ENCODE measurements at regions not wholly inside any gene's neighbourhood (a gene's known extent, or its start where the extent isn't known, plus 50 kb on each side); places are given as distances from the start of the nearest gene placed in this dataset.
"Not testable (repeated sequence)": the region's sequence is repeated elsewhere in the genome, so short reads cannot be mapped to it uniquely, and the experiment has no call there.

DNA sequence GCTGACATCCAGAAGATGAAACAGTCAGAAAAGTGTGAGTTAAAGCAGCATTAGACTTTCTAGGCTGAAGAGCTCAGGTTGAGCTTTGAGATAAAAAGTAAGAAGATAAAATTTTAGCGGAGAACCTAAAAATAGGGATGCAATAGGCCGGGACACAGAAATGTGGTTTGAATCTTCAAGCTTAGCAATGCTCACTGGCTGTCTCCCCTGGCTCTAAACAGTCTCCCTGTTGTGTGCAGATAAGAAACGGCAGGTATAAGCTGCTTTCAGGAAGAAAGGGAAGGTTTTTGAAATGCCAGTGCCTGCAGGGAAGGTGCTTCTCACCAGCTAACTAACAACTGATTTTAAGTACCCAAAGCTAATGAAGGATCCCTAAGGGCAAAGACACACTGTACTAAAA is 718.7 kb upstream of the SGO1 start:
- DNase-seq, result no peak

DNA sequence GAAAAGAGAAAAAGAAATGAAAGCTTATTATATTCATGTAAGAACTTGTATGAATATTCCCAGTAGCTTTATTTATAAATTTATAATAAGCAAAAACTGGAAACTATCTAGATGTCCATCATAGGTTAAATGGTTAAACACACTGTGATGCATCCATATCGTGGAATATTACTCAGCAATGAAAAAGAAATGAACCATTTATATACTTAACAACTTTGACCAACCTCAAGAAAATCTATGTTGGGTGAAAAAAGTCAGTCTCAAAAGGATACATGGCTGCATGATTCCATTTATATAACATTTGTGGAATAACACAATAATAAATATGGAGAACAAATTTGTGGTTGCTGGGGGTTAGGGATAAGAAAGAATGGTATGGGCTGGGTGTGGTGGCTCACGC is 713.0 kb upstream of the SGO1 start:
- DNase-seq, result no peak

DNA sequence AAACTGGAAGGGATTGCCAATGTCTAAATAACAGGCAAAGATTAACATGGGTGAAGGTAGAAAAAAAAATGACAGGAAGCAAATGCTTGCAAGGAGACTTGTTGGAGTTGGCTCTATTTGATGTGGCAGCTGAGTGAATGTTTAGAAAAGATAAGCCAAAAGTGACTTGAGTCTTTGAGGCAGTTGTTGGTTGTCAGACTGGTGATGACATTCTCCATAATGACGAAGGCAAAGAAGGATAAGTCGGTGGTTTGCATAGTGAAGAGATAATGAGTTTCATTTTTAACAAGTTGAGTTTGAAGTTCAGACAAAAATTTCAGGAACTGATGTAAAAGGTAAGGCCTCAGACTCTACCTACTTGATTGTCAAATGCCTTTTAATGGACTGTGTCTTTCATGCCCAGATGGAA is 704.1 kb upstream of the SGO1 start:
- no peak for DNase-seq

DNA sequence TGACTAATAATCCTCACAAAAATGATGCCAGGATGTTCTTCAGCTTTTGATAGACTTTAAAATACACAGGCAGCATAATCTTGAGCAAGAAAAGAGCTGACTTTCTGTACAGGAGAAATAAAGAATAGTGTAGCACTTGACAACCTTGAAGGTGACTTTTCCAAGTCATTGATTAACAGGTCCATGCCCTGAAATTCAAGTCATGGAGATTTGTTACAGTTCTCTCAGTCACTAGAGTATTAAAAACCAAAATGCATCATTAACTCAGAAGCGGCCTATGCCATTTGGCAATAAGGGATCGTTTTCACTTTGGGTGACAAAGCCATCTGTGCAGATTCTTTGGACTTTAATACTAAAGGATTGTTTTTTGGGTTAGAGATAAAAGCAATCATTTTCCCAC is 692.7 kb upstream of the SGO1 start:
- DNase-seq, result no peak

DNA sequence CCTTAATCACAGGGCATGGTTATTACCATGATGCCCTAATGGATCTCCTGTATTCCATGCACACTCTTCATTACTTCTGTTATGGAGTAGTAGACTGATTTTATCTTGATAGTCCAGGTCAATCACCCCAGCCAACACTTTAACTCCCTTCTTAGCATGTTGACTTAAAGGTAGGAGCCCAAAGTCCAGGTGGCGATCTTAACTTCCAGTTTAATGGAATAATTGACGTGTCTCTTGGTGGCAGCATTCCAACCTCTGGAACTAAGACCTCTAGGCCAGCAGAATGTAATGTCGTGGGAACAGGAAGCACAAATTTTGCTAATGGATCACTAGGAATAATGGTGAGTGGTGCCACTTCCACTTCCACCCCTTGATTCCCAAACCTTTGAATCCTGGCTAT is 687.2 kb upstream of the SGO1 start:
- DNase-seq, result no peak

DNA sequence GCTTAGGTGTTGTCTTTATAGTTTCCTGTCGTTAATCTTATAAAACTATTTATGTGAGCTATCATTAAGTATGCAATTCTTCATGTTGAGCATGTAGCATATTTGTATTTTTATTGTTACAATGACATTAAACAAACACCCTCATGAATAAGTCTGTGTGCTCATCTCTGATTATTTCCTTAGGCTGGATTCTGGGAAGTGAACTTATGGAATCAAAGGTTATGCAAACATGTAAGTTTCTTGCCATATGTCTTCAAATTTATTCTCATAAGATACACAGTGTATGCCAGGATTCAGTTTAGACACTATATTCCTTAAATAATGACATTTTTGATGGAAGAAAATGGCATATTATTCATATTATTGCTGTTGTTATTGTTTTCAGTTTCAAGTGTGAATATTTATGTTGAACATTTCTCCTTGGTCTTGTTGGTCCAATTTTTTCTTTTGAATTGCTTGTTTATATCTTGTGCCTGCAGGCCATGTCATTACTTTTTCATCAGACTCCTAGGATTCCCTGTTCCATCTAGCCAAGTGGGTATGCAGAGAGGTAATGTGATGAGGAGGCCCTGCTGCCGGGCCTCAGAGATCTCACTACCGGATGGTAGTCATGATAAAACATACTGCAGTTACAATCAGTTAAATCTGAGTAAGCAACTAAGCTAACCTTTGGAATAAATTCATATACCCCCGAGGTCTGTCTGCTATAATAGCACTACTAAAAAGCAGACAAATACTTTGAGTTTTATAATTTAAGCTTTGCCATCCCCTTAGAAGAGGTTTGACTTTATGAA is 684.3 kb upstream of the SGO1 start:
- no peak for DNase-seq

DNA sequence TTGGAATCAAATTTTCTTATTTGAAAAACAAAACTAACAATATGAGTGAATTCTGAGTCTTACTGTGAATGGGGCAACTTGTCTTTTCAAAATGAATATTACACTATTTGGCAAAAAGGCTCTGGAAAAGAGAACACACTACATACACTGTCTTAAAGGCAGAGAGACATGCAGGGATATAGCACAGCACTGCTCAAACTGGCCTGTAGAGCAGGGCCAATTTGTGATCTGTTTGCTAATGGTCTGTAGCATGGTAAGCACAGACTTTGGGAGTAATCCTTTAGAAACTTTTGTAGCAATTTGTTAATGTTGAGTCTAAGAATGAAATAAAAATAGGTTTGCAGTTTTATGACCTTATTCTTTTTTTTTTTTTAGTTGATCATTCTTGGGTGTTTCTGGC is 679.8 kb upstream of the SGO1 start:
- no peak for DNase-seq

DNA sequence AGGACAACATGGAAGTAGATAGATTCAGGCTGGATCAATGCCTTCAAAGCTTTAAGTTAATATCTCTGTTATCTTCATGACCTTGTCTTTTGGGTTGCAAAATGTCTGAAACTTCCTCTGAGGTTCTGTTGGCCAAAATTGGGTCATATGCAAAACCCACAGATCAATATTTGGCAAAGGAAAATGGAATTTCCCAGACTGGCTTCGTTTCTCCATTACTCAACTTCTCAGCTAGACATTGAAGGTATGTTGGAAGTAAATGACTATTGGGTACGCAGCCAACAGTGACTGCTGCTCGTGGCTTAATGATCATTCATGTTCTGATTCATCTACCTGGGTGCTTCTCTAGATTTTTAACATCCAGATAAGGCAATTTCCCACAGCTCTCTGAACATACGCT is 675.4 kb upstream of the SGO1 start:
- no peak for DNase-seq

DNA sequence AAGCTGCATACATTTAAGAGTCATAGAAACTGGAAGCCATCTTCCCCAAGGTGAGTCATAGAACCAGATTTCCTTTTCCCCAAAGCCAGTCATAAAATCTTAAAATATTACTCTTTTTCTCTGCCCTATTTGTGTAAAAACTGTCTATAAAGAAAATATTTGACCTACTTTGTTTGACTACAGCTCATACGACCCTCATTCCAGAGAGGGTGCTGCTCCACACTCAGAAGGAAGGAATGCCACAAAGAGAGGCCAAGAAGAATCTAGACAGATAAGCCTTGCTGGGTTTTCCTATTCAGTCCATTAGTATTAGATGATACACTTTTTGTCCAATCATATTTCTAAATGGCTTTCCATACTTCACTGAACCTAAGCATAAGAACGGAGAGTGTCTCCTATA is 671.6 kb upstream of the SGO1 start:
- DNase-seq, result no peak

DNA sequence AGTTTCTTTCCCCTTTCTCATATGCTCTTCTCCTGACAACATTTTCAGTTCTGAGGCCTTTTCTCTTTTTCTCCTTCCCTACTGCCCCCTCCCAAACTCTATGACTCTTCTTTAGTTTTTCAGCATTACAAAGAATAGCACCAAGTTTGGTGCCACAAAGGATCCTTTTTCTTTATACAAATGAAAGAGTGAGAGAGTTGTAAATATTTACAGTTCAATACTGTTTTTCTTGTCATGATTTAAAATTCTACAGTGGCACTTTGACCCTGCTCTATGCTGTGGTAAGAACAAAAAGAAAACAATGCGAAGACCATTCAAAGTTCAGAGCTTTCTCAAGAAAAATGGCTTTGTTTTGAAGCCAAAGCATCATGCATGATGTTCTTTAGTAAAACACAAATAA is 667.9 kb upstream of the SGO1 start:
- no peak for DNase-seq

DNA sequence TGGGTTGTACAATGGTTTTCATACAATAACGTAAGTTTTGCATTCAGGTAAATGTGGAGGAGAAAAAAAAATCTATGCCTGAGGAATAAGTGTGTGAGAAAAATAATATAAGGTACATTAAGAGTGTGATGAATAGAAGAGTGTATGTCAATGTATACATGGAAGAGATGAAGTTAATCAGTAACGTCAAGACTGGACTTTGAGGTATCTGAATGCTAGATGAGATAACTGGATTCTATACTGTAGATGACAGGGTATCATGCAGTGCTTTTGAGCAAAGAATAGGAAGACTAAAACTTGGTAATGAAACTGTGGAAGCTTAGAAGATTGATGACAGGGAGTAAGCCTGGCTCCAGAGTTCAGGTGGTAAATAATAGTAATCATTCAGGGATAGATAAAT is 666.7 kb upstream of the SGO1 start:
- no peak for DNase-seq

DNA sequence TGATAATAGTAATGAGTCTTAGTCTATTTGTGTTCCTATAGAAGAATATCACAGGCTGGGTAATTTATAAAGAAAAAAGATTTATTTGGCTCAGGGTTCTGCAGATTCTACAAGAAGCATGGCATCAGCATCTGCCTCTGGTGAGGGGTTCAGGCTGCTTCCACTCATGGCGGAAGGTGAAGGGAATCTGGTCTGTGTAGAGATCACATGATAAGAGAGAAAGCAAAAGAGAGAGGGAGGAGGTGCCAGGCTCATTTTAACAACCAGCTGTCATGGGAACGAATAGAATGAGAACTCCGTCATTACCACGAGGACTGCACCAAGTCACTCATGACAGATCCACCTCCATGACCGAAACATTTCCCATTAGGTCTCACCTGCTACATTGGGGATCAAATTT is 664.0 kb upstream of the SGO1 start:
- no peak for DNase-seq

DNA sequence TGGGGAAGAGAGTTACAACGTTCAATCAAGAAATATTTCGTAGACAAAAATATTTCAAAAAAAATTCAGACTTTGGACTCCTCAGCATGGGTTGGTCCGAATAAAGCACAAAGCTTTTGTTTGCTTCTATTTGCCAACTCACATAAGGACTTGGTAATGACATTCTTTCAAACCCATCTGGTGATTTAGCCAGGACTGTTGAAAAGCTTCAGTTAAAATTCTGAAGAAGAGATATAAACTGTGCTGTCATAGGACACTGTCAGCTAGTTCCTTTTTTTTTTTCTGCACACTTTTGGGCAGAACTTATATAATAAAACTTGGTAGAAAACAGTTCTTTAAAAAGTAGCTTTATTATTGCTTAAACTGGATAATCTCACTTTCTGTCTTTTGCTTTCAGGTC is 660.8 kb upstream of the SGO1 start:
- no peak for DNase-seq

DNA sequence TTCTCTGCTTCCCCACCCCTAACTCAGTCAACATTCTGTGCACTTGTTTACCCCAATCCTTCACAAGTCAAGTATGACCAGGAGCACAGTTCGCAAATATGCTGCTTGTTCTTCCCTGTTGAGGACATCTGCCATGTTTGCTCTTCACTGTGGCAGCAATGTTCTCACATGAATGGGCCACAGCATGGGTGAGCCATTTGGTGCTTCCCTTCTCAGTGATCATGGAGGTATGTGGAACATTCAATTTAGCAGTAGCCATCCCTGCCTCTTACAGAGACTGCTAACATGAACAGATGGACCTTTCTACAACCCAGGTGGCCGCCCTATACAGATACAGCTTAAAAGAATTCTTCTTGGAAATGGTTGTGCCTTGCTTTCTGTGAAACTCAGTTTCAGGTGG is 660.1 kb upstream of the SGO1 start:
- no peak for DNase-seq

DNA sequence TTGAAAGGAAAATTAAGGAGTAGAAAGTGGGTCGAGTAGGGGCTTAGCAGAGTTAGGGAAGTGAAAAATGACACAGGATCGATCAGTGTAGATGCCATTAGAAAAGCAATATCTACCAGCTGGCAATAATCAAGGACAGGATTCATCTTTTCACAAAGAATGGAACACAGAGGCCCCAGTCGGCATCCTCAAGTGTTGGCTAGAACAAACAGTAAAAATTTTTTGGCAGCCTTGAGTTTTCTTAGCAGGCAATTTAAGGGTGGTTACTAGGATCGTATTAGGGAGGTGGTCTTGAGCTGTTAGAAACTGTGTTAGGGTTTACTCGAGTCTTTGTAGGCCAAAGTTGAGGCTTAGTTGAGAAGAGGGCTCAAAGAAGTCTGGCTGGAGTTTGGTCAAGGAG is 658.8 kb upstream of the SGO1 start:
- no peak for DNase-seq

DNA sequence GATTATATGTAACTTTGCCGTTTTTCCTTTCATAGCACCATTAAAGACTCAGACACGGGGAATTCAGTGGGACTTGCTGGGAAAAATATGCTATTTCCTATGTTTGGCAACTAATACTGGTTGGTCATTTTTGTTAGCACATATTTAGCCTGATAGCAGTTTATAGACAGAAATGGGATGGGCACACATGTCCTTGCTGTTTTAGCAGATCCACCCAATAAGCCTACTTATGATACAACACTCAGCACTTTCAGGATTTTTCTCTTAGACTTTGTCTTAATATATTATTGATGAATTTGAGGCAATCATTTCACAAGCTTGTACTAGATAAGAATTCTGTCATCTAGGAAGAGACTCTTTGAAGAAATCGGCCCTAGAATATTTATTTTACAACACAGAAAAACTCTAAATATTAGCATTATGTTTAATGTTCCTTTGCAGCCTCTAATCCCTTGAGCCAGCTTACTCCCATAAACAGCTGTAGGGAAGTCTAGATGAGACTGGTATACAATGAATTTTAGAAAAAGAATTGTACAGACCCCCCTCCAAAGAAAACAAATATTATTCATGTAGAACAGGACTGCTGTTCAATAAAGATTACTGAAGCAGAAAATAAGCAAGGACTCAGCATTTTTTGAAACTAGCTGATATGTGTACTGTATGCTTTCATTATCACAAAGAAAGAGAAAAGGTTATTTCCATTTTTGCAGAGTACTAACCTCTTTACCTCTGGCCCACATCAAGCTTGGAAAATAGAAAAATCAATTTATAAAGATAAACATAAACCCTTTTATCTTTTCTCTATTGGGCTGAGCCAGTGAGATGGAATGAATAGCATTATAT is 656.8 kb upstream of the SGO1 start:
- no peak for DNase-seq

DNA sequence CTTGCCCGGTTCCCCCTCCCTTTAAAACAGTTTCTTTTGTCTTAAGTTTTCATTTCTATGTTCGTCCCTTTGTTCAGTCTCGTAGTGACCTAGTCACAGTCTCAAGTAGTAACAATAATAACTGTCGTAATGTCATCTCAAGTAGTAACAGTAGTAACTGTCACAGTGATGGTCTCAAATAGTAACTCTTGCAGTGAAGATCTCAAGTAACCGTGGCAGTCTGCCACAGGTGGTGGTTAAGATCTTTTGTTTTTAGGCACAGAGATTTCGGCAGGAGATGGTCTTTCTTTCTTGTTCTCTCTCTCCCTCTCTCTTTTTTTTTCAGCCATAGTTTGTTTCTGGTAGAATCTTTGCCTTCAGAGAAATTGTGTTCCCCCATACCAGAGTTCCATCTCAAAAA is 656.0 kb upstream of the SGO1 start:
- no peak for DNase-seq

DNA sequence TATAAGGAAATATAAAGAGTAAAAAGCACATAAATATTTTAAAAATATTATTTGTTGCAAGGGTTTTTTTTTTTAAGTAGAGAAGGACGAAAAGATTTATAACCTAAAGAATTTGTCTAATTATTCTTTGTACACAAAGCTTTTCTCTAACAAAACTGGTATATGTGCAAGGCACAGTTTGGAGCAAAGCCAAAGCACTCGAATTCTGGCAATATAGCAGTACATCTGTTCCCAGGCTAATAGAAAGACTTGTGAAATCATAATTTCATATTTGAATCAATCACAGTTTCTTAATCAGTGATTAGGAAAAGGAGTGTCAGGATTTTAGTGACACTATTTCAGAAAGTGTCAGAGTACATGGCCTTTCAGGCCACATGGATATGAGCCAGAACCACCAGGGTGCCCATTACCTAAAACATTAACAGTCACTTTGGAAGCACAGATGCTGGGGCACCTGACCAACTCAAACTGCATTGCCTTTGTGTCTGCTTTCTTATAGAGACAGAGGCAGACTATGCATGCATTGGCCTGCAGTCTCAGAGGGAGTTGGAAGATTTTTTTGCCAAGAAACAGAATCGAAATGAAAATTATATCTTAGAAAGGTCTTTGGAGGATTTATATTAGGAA is 651.8 kb upstream of the SGO1 start:
- no peak for DNase-seq

DNA sequence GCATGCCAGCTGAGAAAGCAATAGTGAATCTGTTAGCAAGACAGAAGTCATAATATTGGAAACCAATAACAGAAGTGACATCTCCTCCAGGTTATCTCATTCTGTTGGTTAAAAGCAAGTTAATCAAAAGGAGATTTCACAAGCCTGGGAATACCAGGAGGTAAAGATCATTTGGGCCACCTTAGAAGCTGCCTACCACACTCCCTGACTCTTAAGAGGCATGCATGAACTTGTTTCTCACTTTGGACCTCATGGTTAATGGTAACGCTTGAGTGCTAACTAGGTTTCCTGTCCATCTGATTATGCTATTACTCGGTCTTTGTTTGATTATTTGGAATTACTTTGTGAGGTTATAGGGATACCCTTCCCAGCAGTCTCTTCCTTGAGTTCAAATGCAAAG is 650.8 kb upstream of the SGO1 start:
- no peak for DNase-seq

DNA sequence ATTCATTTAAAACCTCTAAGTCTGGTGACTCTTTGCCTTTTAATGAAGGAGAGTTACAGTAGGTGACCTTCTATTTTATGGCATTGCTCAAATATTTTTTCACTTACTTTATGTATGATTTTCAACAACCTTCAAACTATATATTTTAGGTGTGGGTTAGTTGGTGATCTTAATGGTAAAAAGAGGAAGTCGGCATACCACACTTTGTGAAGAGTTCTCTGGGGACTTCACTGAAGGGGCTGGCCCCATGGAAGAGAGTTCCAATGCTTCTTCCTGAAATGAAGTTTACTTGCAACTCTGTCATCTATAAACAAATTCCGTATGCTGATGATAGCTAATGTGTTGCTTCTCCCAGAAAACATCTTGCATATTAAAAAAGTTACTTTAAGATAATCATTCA is 647.0 kb upstream of the SGO1 start:
- DNase-seq, result no peak

DNA sequence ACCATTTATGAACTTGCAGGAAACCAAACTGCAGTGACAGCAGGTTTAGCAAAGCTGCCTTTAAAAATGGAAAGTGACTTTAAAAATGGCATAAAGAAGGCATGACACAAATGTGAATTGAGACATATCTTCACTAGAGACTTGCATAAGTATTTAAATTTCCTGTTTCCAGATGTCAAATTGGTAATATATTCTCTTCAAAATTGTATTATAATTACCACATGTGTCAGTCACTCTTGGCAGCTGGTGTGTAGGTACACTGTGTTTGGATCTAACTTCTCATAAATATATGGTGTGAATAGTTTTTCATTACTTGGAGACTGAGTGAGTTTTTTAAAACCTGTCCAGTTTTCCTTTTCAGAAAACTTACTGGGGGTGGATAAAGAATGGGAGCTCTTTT is 636.2 kb upstream of the SGO1 start:
- DNase-seq, result no peak

DNA sequence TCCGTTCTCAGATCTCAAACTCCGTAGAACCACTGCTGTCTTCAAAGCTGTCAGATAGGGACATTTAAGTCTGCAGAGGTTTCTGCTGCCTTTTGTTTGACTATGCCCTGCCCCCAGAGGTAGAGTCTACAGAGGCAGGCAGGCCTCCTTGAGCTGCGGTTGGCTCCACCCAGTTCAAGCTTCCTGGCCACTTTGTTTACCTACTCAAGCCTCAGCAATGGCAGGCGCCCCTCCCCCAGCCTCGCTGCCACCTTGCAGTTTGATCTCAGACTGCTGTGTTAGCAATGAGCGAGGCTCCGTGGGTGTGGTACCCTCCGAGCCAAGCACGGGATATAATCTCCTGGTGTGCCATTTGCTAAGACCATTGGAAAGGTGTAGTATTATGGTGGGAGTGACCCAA is 634.9 kb upstream of the SGO1 start:
- not testable (repeated sequence) for DNase-seq

DNA sequence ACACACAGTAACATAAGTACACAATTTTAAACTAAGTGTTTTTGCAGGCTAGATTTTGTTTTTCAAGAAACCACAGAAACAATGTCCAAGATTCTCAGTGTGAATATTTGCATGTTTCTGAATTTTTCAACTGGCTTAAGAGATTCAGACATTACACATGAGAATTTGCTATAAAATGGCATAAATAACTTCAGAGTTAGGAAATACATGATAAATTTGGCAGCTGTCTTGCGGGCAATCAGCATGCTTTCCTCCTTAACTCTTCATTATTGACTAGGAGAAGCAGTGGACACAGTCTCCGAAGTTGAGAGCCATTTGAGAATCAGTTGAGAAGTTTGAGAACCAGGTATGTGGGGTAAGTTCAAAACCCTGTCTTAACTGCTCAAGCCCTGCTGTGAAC is 625.6 kb upstream of the SGO1 start:
- DNase-seq, result no peak

DNA sequence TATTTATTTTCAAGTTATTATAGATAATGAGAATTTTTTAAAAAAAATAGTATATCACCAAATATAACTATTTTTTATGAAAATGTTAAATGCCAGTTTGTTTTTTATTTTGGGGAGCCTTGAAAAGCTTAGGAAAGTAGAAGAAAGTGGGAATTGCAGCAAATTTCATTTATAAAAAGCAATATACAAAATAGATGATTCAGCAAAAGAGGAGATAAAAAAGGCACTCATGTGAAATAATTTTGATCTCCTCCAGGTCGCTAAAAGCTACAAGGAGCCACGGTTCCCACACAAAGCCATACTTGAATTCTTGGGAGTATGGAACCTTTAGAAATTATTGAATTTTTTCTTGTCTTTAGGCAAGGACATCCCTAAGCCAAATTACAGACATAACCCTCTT is 625.0 kb upstream of the SGO1 start:
- DNase-seq, result no peak
